ENCODE measurements at regions not wholly inside any gene's neighbourhood (a gene's known extent, or its start where the extent isn't known, plus 50 kb on each side); places are given as distances from the start of the nearest gene placed in this dataset.
"Not testable (repeated sequence)": the region's sequence is repeated elsewhere in the genome, so short reads cannot be mapped to it uniquely, and the experiment has no call there.

GRCh38 chr3:35473956-35474355 is 165.4 kb upstream of the ARPP21 start:
- no peak for DNase-seq (ENCODE audit: low read depth in 4 of 6, low spot score in 6 of 6)
- H3K4me3 ChIP-seq (ENCODE audit: low read depth, low read length): no peak overlapping the region
- H3K4me1 ChIP-seq (ENCODE audit: control insufficient read depth, insufficient read depth, low read length): no peaks in the 10 kb centered on the region
- H3K27ac ChIP-seq (ENCODE audit: low read depth, low read length): no peak overlapping the region
- no peaks in the 10 kb centered on the region for H3K27me3 ChIP-seq (ENCODE audit: control insufficient read depth, insufficient read depth, low read length)
- WGBS (ENCODE audit: insufficient coverage): no CpG with 5 or more reads among the region's 1 CpG
- H3K9me3 ChIP-seq (ENCODE audit: control insufficient read depth, insufficient read depth, low read length): peaks cover 2% of the 10 kb centered on the region
- no peaks in the 10 kb centered on the region for H3K36me3 ChIP-seq (ENCODE audit: control insufficient read depth, insufficient read depth, low read length)

GRCh38 chr3:35482566-35482965 is 156.8 kb upstream of the ARPP21 start:
- H3K4me1 ChIP-seq (ENCODE audit: control insufficient read depth, insufficient read depth, low read length); H3K9me3 ChIP-seq (ENCODE audit: control insufficient read depth, insufficient read depth, low read length): not testable (repeated sequence)
- WGBS (ENCODE audit: insufficient coverage): 87% methylated on average over 2 of the region's 4 CpGs

DNA sequence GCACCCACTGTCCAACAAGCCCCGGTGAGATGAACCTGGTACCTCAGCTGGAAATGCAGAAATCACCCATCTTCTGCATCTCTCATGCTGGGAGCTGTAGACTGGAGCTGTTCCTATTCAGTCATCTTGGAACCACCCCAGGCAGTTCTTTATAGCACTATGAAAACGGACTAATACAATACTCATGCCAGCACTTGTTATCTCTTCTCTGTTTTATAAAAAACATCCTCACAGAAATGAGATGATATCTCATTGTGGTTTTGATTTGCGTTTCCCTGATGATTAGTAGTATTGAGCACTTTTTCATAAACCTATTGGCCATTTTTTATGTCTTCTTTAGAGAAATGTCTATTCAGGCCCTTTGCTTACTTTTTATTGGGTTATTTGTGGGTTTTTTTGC is 156.2 kb upstream of the ARPP21 start:
- no peak for DNase-seq (ENCODE audit: low read depth in 4 of 6, low spot score in 6 of 6)
- H3K27me3 ChIP-seq (ENCODE audit: control insufficient read depth, insufficient read depth, low read length): no peaks in the 10 kb centered on the region
- no peaks in the 10 kb centered on the region for H3K9me3 ChIP-seq (ENCODE audit: control insufficient read depth, insufficient read depth, low read length)
- no peaks in the 10 kb centered on the region for H3K4me1 ChIP-seq (ENCODE audit: control insufficient read depth, insufficient read depth, low read length)
- no peaks in the 10 kb centered on the region for H3K36me3 ChIP-seq (ENCODE audit: control insufficient read depth, insufficient read depth, low read length)
- no peak overlapping the region for H3K27ac ChIP-seq (ENCODE audit: low read depth, low read length)
- WGBS (ENCODE audit: insufficient coverage): 83% methylated on average over 1 of the region's 3 CpGs
- H3K4me3 ChIP-seq (ENCODE audit: low read depth, low read length): no peak overlapping the region

More at GRCh38 chr3:35482566-35482965, 156.8 kb upstream of the ARPP21 start:
- H3K27ac ChIP-seq (ENCODE audit: low read depth, low read length); H3K36me3 ChIP-seq (ENCODE audit: control insufficient read depth, insufficient read depth, low read length); H3K4me3 ChIP-seq (ENCODE audit: low read depth, low read length); H3K27me3 ChIP-seq (ENCODE audit: control insufficient read depth, insufficient read depth, low read length); DNase-seq (ENCODE audit: low read depth in 4 of 6, low spot score in 6 of 6): not testable (repeated sequence)

DNA sequence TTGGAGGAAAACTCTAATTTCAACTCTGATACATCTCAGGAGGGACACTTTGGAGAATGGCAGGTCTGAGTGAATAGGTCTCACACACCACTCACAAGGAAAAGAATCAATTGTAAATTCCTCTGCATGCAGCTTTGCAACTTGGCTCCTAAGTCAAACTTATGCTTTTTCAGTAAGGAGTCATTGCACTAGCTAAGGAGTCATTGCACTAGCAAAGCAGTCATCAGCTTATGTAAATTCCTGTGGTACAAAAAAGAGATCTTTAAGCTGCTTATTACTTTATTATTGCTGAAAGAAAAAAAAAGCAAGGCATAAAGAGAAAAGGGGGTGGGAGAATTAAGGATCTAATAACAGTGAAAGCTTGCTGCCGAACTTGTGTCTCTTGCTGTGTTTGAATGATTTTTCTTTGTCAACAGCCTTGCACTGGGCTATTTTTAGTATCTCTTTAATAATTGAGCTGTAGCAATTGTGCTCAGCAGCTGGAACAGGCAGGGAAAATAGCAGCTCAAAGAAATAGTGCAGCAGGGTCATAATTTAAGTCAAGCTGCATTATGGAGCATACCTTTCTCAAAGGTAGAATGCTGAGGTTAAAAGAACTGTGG is 154.3 kb upstream of the ARPP21 start:
- WGBS (ENCODE audit: insufficient coverage): 23% methylated on average over 1 of the region's 1 CpG
- Histone ChIP-seq H3K27ac (ENCODE audit: low read depth, low read length) (no peak overlapping the region), H3K4me3 (ENCODE audit: low read depth, low read length) (no peak overlapping the region), H3K9me3 (ENCODE audit: control insufficient read depth, insufficient read depth, low read length) (no peaks in the 10 kb centered on the region), H3K36me3 (ENCODE audit: control insufficient read depth, insufficient read depth, low read length) (no peaks in the 10 kb centered on the region), H3K27me3 (ENCODE audit: control insufficient read depth, insufficient read depth, low read length) (no peaks in the 10 kb centered on the region), H3K4me1 (ENCODE audit: control insufficient read depth, insufficient read depth, low read length) (no peaks in the 10 kb centered on the region)
- DNase-seq (ENCODE audit: low read depth in 4 of 6, low spot score in 6 of 6): peak in 3 of 6 donors; percentile 7 to 89 (median 14)

DNA sequence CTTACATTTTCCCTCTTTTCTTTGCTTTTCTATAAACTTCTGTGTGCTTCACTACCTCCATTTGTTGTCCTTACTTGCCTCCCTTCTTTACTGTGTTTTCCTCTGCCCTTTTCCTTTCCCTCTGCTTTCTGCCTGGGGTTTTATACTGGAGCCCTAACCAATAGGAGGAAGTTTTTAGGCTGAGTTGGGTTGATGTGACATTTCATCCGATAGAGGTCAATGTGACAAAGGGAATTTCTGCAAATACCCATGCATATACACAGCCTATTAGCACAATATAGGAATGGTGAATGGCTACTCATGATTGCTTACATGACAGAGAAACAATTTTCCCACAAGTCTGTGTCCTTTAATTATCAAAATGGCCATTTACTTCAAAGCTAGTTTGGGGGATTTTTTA is 153.0 kb upstream of the ARPP21 start:
- no CpG with 5 or more reads among the region's 1 CpG for WGBS (ENCODE audit: insufficient coverage)
- no peak overlapping the region for H3K4me3 ChIP-seq (ENCODE audit: low read depth, low read length)
- no peaks in the 10 kb centered on the region for H3K4me1 ChIP-seq (ENCODE audit: control insufficient read depth, insufficient read depth, low read length)
- no peaks in the 10 kb centered on the region for H3K36me3 ChIP-seq (ENCODE audit: control insufficient read depth, insufficient read depth, low read length)
- no peak overlapping the region for H3K27ac ChIP-seq (ENCODE audit: low read depth, low read length)
- DNase-seq (ENCODE audit: low read depth in 4 of 6, low spot score in 6 of 6): no peak
- H3K27me3 ChIP-seq (ENCODE audit: control insufficient read depth, insufficient read depth, low read length): no peaks in the 10 kb centered on the region
- H3K9me3 ChIP-seq (ENCODE audit: control insufficient read depth, insufficient read depth, low read length): no peaks in the 10 kb centered on the region

- peak in 1 of 6 donors; percentile 23 for DNase-seq (ENCODE audit: low read depth in 4 of 6, low spot score in 6 of 6)
- H3K36me3 ChIP-seq (ENCODE audit: control insufficient read depth, insufficient read depth, low read length): no peaks in the 10 kb centered on the region
- 91% methylated on average over 2 of the region's 2 CpGs for WGBS (ENCODE audit: insufficient coverage)
- H3K27ac ChIP-seq (ENCODE audit: low read depth, low read length): no peak overlapping the region
- H3K4me1 ChIP-seq (ENCODE audit: control insufficient read depth, insufficient read depth, low read length): no peaks in the 10 kb centered on the region
- no peaks in the 10 kb centered on the region for H3K9me3 ChIP-seq (ENCODE audit: control insufficient read depth, insufficient read depth, low read length)
- H3K27me3 ChIP-seq (ENCODE audit: control insufficient read depth, insufficient read depth, low read length): no peaks in the 10 kb centered on the region
- no peak overlapping the region for H3K4me3 ChIP-seq (ENCODE audit: low read depth, low read length)
These were observed 151.9 kb upstream of the ARPP21 start for GRCh38 chr3:35487376-35487775.

- no CpG with 5 or more reads among the region's 1 CpG for WGBS (ENCODE audit: insufficient coverage)
- no peak for DNase-seq (ENCODE audit: low read depth in 4 of 6, low spot score in 6 of 6)
- Histone ChIP-seq H3K27ac (ENCODE audit: low read depth, low read length) (no peak overlapping the region), H3K4me1 (ENCODE audit: control insufficient read depth, insufficient read depth, low read length) (no peaks in the 10 kb centered on the region), H3K9me3 (ENCODE audit: control insufficient read depth, insufficient read depth, low read length) (no peaks in the 10 kb centered on the region), H3K27me3 (ENCODE audit: control insufficient read depth, insufficient read depth, low read length) (no peaks in the 10 kb centered on the region), H3K36me3 (ENCODE audit: control insufficient read depth, insufficient read depth, low read length) (no peaks in the 10 kb centered on the region), H3K4me3 (ENCODE audit: low read depth, low read length) (no peak overlapping the region)
These were observed 150.8 kb upstream of the ARPP21 start for GRCh38 chr3:35488526-35488925.

DNA sequence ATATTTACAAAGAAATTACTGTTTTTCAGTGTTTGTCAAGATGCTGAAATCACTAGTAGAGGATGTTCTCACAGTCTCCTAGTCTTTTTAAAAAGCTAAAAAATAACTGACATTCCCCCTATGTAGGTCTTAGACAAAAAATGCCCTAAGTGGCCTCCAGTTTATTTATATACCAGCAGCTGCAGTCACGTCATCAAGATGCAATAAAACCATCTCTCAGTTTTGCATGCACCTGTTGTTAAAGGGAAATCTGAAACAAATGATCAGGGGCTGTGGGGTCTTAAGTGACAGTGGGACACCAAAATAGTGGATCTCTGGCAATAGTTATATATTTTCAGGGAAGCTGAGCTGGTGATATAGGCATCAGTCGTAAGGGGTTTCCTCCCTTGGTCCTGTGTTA is 146.5 kb upstream of the ARPP21 start:
- no peaks in the 10 kb centered on the region for H3K27me3 ChIP-seq (ENCODE audit: control insufficient read depth, insufficient read depth, low read length)
- H3K27ac ChIP-seq (ENCODE audit: low read depth, low read length): no peak overlapping the region
- H3K4me1 ChIP-seq (ENCODE audit: control insufficient read depth, insufficient read depth, low read length): no peaks in the 10 kb centered on the region
- no peaks in the 10 kb centered on the region for H3K36me3 ChIP-seq (ENCODE audit: control insufficient read depth, insufficient read depth, low read length)
- no peaks in the 10 kb centered on the region for H3K9me3 ChIP-seq (ENCODE audit: control insufficient read depth, insufficient read depth, low read length)
- no peak overlapping the region for H3K4me3 ChIP-seq (ENCODE audit: low read depth, low read length)
- WGBS (ENCODE audit: insufficient coverage): no CpG with 5 or more reads among the region's 2 CpGs
- no peak for DNase-seq (ENCODE audit: low read depth in 4 of 6, low spot score in 6 of 6)

DNA sequence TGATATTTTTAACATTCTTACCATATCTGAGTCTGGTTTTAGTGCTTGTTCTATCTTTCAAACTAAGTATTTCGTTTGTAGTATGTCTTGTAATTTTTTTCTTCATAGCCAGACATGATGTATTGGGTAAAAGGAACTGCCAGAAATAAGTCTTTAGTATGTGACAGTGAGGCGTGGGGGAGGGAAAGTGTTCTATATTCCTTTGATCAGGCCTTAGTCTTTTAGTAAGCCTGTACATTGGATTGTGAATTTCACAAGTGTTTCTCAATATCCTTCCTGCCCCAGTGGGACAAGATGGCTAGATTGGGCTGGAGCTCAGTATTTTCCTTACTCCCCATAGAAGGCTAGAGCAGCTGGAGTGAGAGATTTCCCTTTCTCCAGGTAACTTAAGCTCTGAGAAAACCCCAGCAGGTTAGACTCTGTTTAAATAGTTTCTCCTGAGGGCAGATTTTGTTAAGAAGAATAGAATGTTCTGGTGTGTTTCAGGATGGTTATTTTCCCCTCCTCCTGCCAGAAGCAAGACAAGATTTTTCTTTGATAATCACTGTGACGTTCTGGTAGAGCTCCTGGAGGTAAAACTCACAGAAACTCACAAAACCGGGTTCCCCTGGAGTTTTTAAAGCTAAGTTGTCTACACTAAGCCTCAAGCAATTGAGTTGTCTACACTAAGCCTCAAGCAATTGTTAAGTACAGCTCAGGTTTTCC is 140.7 kb upstream of the ARPP21 start:
- WGBS (ENCODE audit: insufficient coverage): 85% methylated on average over 2 of the region's 4 CpGs
- Histone ChIP-seq H3K27me3 (ENCODE audit: control insufficient read depth, insufficient read depth, low read length) (no peaks in the 10 kb centered on the region), H3K27ac (ENCODE audit: low read depth, low read length) (no peak overlapping the region), H3K9me3 (ENCODE audit: control insufficient read depth, insufficient read depth, low read length) (no peaks in the 10 kb centered on the region), H3K4me1 (ENCODE audit: control insufficient read depth, insufficient read depth, low read length) (no peaks in the 10 kb centered on the region), H3K36me3 (ENCODE audit: control insufficient read depth, insufficient read depth, low read length) (no peaks in the 10 kb centered on the region), H3K4me3 (ENCODE audit: low read depth, low read length) (no peak overlapping the region)
- DNase-seq (ENCODE audit: low read depth in 4 of 6, low spot score in 6 of 6): no peak

- Histone ChIP-seq H3K36me3 (ENCODE audit: control insufficient read depth, insufficient read depth, low read length) (no peaks in the 10 kb centered on the region), H3K4me3 (ENCODE audit: low read depth, low read length) (no peak overlapping the region), H3K4me1 (ENCODE audit: control insufficient read depth, insufficient read depth, low read length) (peaks cover 5% of the 10 kb centered on the region), H3K9me3 (ENCODE audit: control insufficient read depth, insufficient read depth, low read length) (no peaks in the 10 kb centered on the region), H3K27ac (ENCODE audit: low read depth, low read length) (no peak overlapping the region), H3K27me3 (ENCODE audit: control insufficient read depth, insufficient read depth, low read length) (no peaks in the 10 kb centered on the region)
- no peak for DNase-seq (ENCODE audit: low read depth in 4 of 6, low spot score in 6 of 6)
- 61% methylated on average over 3 of the region's 3 CpGs for WGBS (ENCODE audit: insufficient coverage)
These were observed 138.5 kb upstream of the ARPP21 start for GRCh38 chr3:35500641-35501350.

Measured in spinal cord (tissue), 9 donors.